ENCODE measurements at regions not wholly inside any gene's neighbourhood (a gene's known extent, or its start where the extent isn't known, plus 50 kb on each side); places are given as distances from the start of the nearest gene placed in this dataset.
"Not testable (repeated sequence)": the region's sequence is repeated elsewhere in the genome, so short reads cannot be mapped to it uniquely, and the experiment has no call there.

GRCh38 chr3:115287198-115287597 is 140.1 kb upstream of the ZBTB20 start:
- H3K27ac ChIP-seq = no peak overlapping the region
- H3K36me3 ChIP-seq = no peaks in the 10 kb centered on the region
- no peaks in the 10 kb centered on the region for H3K27me3 ChIP-seq (ENCODE audit: low read depth)
- no peak overlapping the region for H3K4me3 ChIP-seq
- no peaks in the 10 kb centered on the region for H3K9me3 ChIP-seq
- ATAC-seq = no peak
- TF ChIP-seq CTCF (IDR thresholded peaks at IDR 0.05) = no peak
- no peaks in the 10 kb centered on the region for H3K4me1 ChIP-seq
- intact Hi-C loops (cut with DNase I) = no loop called here
- no peak for DNase-seq

DNA sequence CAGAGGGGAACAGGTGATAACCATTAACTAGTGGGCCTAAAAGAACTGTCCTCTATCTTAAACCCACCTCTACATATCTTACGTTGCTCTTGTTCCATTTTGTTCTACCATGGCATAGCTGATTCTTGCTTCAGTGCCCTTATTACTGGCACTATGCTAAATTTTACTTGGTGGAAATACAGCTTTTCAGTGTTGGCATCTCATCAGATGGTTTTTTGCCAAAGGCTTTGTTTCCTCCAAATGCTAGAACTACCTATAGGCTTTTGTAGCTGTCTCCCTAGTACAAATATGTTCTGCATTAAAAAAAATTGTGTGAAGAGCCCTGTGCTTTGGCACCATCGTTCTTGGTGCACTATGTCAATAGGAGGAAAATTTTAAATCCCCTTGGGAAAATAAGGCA is 145.0 kb upstream of the ZBTB20 start:
- DNase-seq (no peak), ATAC-seq (no peak)
- H3K27ac ChIP-seq = no peak overlapping the region
- TF ChIP-seq CTCF (IDR thresholded peaks at IDR 0.05) = no peak
- intact Hi-C loops (cut with DNase I) = no loop called here
- H3K9me3 ChIP-seq = no peaks in the 10 kb centered on the region
- no peaks in the 10 kb centered on the region for H3K27me3 ChIP-seq (ENCODE audit: low read depth)
- no peaks in the 10 kb centered on the region for H3K4me1 ChIP-seq
- H3K36me3 ChIP-seq = no peaks in the 10 kb centered on the region
- no peak overlapping the region for H3K4me3 ChIP-seq

DNA sequence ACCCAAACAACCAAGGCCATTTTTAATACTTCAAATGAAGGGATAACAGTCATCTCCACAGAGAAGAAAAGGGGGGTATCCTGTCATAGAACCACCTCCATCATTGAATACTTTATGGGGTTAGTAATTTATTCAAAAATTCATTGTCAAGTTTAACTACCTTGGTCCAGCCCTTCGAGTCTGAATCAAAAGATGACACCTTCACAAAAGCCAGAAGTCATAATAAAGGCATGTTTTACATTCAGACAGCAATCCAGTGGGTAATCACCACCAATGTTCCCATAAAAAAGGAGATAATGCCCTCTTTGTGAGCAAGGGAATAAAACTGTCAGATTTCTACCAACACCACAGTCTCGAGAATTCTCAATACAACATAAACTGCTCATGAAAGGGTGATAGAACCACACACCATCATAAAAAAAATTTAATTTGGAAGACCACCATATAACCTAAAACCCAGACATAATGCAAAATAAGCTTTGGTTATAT is 145.6 kb upstream of the ZBTB20 start:
- no peaks in the 10 kb centered on the region for H3K36me3 ChIP-seq
- no peak overlapping the region for H3K4me3 ChIP-seq
- H3K27me3 ChIP-seq (ENCODE audit: low read depth) = no peaks in the 10 kb centered on the region
- no peaks in the 10 kb centered on the region for H3K4me1 ChIP-seq
- H3K9me3 ChIP-seq = no peaks in the 10 kb centered on the region
- no peak for TF ChIP-seq CTCF (IDR thresholded peaks at IDR 0.05)
- intact Hi-C loops (cut with DNase I) = no loop called here
- ATAC-seq = no peak
- DNase-seq = no peak
- H3K27ac ChIP-seq = no peak overlapping the region

- no peaks in the 10 kb centered on the region for H3K27me3 ChIP-seq (ENCODE audit: low read depth)
- H3K4me1 ChIP-seq = no peaks in the 10 kb centered on the region
- intact Hi-C loops (cut with DNase I) = no loop called here
- DNase-seq = no peak
- no peak overlapping the region for H3K27ac ChIP-seq
- H3K9me3 ChIP-seq = no peaks in the 10 kb centered on the region
- no peak overlapping the region for H3K4me3 ChIP-seq
- ATAC-seq = no peak
- no peak for TF ChIP-seq CTCF (IDR thresholded peaks at IDR 0.05)
- H3K36me3 ChIP-seq = no peaks in the 10 kb centered on the region
These were observed 146.2 kb upstream of the ZBTB20 start for GRCh38 chr3:115293321-115293720.

- Histone ChIP-seq H3K36me3 (no peaks in the 10 kb centered on the region), H3K4me1 (no peaks in the 10 kb centered on the region), H3K27ac (no peak overlapping the region), H3K9me3 (no peaks in the 10 kb centered on the region), H3K4me3 (no peak overlapping the region), H3K27me3 (ENCODE audit: low read depth) (no peaks in the 10 kb centered on the region)
- intact Hi-C loops (cut with DNase I) = no loop called here
- DNase-seq = no peak
- TF ChIP-seq CTCF (IDR thresholded peaks at IDR 0.05) = no peak
- no peak for ATAC-seq
These were observed 154.3 kb upstream of the ZBTB20 start for GRCh38 chr3:115301364-115301860.

DNA sequence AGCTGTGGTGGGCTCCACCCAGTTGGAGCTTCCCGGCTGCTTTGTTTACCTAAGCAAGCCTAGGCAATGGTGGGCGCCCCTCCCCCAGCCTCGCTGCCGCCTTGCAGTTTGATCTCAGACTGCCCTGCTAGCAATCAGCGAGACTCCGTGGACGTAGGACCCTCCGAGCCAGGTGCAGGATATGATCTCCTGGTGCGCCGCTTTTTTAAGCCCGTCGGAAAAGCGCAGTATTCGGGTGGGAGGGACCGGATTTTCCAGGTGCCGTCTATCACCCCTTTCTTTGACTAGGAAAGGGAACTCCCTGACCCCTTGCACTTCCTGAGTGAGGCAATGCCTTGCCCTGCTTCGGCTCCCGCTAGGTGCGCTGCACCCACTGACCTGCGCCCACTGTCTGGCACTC is 170.9 kb upstream of the ZBTB20 start:
- intact Hi-C loops (cut with DNase I); ATAC-seq: not testable (repeated sequence)

More for the DNA sequence above, 170.9 kb upstream of the ZBTB20 start:
- not testable (repeated sequence) for H3K36me3 ChIP-seq; H3K27ac ChIP-seq; H3K9me3 ChIP-seq; H3K27me3 ChIP-seq (ENCODE audit: low read depth); DNase-seq; H3K4me1 ChIP-seq; H3K4me3 ChIP-seq

Data from lower lobe of right lung (tissue), 2 donors.